Activated T-cell treated with anti-CD3 and anti-CD28 coated beads, Interleukin-2, amount 50 U/mL, for 72 hours (primary cell): ENCODE measurements at regions not wholly inside any gene's neighbourhood (a gene's known extent, or its start where the extent isn't known, plus 50 kb on each side); places are given as distances from the start of the nearest gene placed in this dataset.

Experiments
- ATAC-seq, 2 donors: fragments of 150-1000 bp; cut with Tn5 transposase; replicated peaks in 1 of 2; 2 replicates each; pipeline ENCODE4 v1.10.0; 2021; ENCODE audit warnings: moderate library complexity in 2 of 2, mild to moderate bottlenecking in 1 of 2
- DNase-seq, 2 donors: peaks; one replicate each; pipeline ENCODE4 v3.0.0; 2021 to 2022; ENCODE audit warnings: mixed read lengths in 1 of 2
- H3K27ac Mint-ChIP-seq: one replicate; pipeline ENCODE4 v1.8.0; 2022; ENCODE audit warnings: mild to moderate bottlenecking, moderate library complexity, mixed read lengths
- H3K27me3 Mint-ChIP-seq: one replicate; pipeline ENCODE4 v1.8.0; 2022; ENCODE audit warnings: low read depth, mixed read lengths
- H3K36me3 Mint-ChIP-seq, 2 donors: one replicate each; pipeline ENCODE4 v1.8.0; 2022; ENCODE audit warnings: mixed read lengths in 2 of 2, mild to moderate bottlenecking in 1 of 2; ENCODE audit not compliant: insufficient read depth in 2 of 2
- H3K4me1 Mint-ChIP-seq: one replicate; pipeline ENCODE4 v1.8.0; 2022; ENCODE audit warnings: low read depth, mixed read lengths
- H3K4me3 Mint-ChIP-seq, 2 donors: one replicate each; pipeline ENCODE4 v1.8.0; 2022; ENCODE audit warnings: mild to moderate bottlenecking in 2 of 2, mixed read lengths in 2 of 2, moderate library complexity in 2 of 2
- H3K9me3 Mint-ChIP-seq, 2 donors: one replicate each; pipeline ENCODE4 v1.8.0; 2022; ENCODE audit warnings: mixed read lengths in 2 of 2

- no peak for DNase-seq
- H3K4me1 Mint-ChIP-seq = no peaks in the 10 kb centered on the region
- H3K36me3 Mint-ChIP-seq = no peaks in the 10 kb centered on the region
- H3K9me3 Mint-ChIP-seq = peaks cover 0 to 1% of the 10 kb centered on the region in 2 donors
- no peak overlapping the region for H3K27ac Mint-ChIP-seq
- no peak for ATAC-seq
- no peak overlapping the region for H3K4me3 Mint-ChIP-seq
- peaks cover 8% of the 10 kb centered on the region for H3K27me3 Mint-ChIP-seq
Observed at GRCh38 chr14:64639340-64639821, 64.8 kb upstream of the PLEKHG3 start.

GRCh38 chr14:64640839-64641238, 63.4 kb upstream of the PLEKHG3 start:
- no peak overlapping the region for H3K4me3 Mint-ChIP-seq

GRCh38 chr14:64641760-64642159, 62.5 kb upstream of the PLEKHG3 start:
- H3K4me3 Mint-ChIP-seq = no peak overlapping the region
- H3K4me1 Mint-ChIP-seq = no peaks in the 10 kb centered on the region
- DNase-seq = no peak
- H3K27me3 Mint-ChIP-seq = peaks cover 8% of the 10 kb centered on the region
- peaks cover 0 to 1% of the 10 kb centered on the region in 2 donors for H3K9me3 Mint-ChIP-seq
- no peaks in the 10 kb centered on the region for H3K36me3 Mint-ChIP-seq
- ATAC-seq = no peak
- H3K27ac Mint-ChIP-seq = no peak overlapping the region

More at GRCh38 chr14:64640839-64641238, 63.4 kb upstream of the PLEKHG3 start:
- peaks cover 0 to 1% of the 10 kb centered on the region in 2 donors for H3K9me3 Mint-ChIP-seq
- DNase-seq (no peak), ATAC-seq (no peak)
- H3K27me3 Mint-ChIP-seq = peaks cover 8% of the 10 kb centered on the region
- H3K27ac Mint-ChIP-seq = no peak overlapping the region
- H3K4me1 Mint-ChIP-seq = no peaks in the 10 kb centered on the region
- no peaks in the 10 kb centered on the region for H3K36me3 Mint-ChIP-seq

GRCh38 chr14:64643709-64644108, 60.5 kb upstream of the PLEKHG3 start:
- H3K4me3 Mint-ChIP-seq = no peak overlapping the region
- no peaks in the 10 kb centered on the region for H3K4me1 Mint-ChIP-seq
- DNase-seq = no peak
- peaks cover 8% of the 10 kb centered on the region for H3K27me3 Mint-ChIP-seq
- peaks cover 0 to 1% of the 10 kb centered on the region in 2 donors for H3K9me3 Mint-ChIP-seq
- H3K27ac Mint-ChIP-seq = no peak overlapping the region
- ATAC-seq = no peak
- no peaks in the 10 kb centered on the region for H3K36me3 Mint-ChIP-seq

- DNase-seq = no peak
- no peak overlapping the region for H3K27ac Mint-ChIP-seq
- no peaks in the 10 kb centered on the region for H3K36me3 Mint-ChIP-seq
- no peak overlapping the region for H3K4me3 Mint-ChIP-seq
- H3K4me1 Mint-ChIP-seq = no peaks in the 10 kb centered on the region
- no peak for ATAC-seq
- H3K9me3 Mint-ChIP-seq = peaks cover 0 to 1% of the 10 kb centered on the region in 2 donors
- H3K27me3 Mint-ChIP-seq = peaks cover 8% of the 10 kb centered on the region
Observed at GRCh38 chr14:64644629-64645028, 59.6 kb upstream of the PLEKHG3 start.

GRCh38 chr14:64645220-64645892, 58.9 kb upstream of the PLEKHG3 start:
- no peaks in the 10 kb centered on the region for H3K36me3 Mint-ChIP-seq
- H3K4me3 Mint-ChIP-seq = no peak overlapping the region
- ATAC-seq (no peak), DNase-seq (no peak)
- no peaks in the 10 kb centered on the region for H3K4me1 Mint-ChIP-seq
- H3K9me3 Mint-ChIP-seq = peaks cover 0 to 1% of the 10 kb centered on the region in 2 donors
- H3K27ac Mint-ChIP-seq = no peak overlapping the region
- peaks cover 8% of the 10 kb centered on the region for H3K27me3 Mint-ChIP-seq

GRCh38 chr14:64646103-64646502, 58.1 kb upstream of the PLEKHG3 start:
- DNase-seq (no peak), ATAC-seq (no peak)
- Mint-ChIP-seq H3K36me3 (no peaks in the 10 kb centered on the region), H3K4me3 (no peak overlapping the region), H3K9me3 (peaks cover 0 to 1% of the 10 kb centered on the region in 2 donors), H3K27ac (no peak overlapping the region), H3K27me3 (peaks cover 13% of the 10 kb centered on the region), H3K4me1 (no peaks in the 10 kb centered on the region)

GRCh38 chr14:64649383-64649998, 54.7 kb upstream of the PLEKHG3 start:
- Mint-ChIP-seq H3K36me3 (no peaks in the 10 kb centered on the region), H3K4me1 (peaks cover 7% of the 10 kb centered on the region), H3K9me3 (no peaks in the 10 kb centered on the region), H3K27ac (no peak overlapping the region), H3K27me3 (peaks cover 5% of the 10 kb centered on the region), H3K4me3 (no peak overlapping the region)
- no peak for DNase-seq
- no peak for ATAC-seq

- Mint-ChIP-seq H3K27ac (no peak overlapping the region), H3K4me3 (no peak overlapping the region), H3K4me1 (peaks cover 13% of the 10 kb centered on the region), H3K27me3 (peaks cover 9% of the 10 kb centered on the region), H3K9me3 (no peaks in the 10 kb centered on the region), H3K36me3 (no peaks in the 10 kb centered on the region)
- ATAC-seq = peak in 1 of 2 donors; percentile 5
- DNase-seq = no peak
Observed at GRCh38 chr14:64653900-64654245, 50.4 kb upstream of the PLEKHG3 start.

GRCh38 chr14:64654246-64654900, 49.9 kb upstream of the PLEKHG3 start:
- Mint-ChIP-seq H3K4me3 (no peak overlapping the region), H3K9me3 (no peaks in the 10 kb centered on the region), H3K27ac (no peak overlapping the region), H3K36me3 (no peaks in the 10 kb centered on the region), H3K4me1 (peaks cover 18% of the 10 kb centered on the region), H3K27me3 (peaks cover 14% of the 10 kb centered on the region)
- ATAC-seq (peak; percentile 83 to 86), DNase-seq (no peak)
